Spinal cord (tissue), 9 donors: ENCODE measurements at regions not wholly inside any gene's neighbourhood (a gene's known extent, or its start where the extent isn't known, plus 50 kb on each side); places are given as distances from the start of the nearest gene placed in this dataset.
"Not testable (repeated sequence)": the region's sequence is repeated elsewhere in the genome, so short reads cannot be mapped to it uniquely, and the experiment has no call there.

ENCODE experiments used
- DNase-seq, 6 donors: peaks; one replicate each; pipeline versions ENCODE4 v3.0.0 to v3.0.0-alpha.2; 2013 to 2015; ENCODE audit warnings: low spot score in 6 of 6, low read depth in 4 of 6
- H3K27ac ChIP-seq: one replicate; pipeline ENCODE4 v1.5.1; 2013; ENCODE audit warnings: low read depth, low read length, control low read depth
- H3K27me3 ChIP-seq: one replicate; pipeline ENCODE4 v1.6.1; 2013; ENCODE audit warnings: low read length; ENCODE audit not compliant: control insufficient read depth, insufficient read depth
- H3K36me3 ChIP-seq: one replicate; pipeline ENCODE4 v1.6.1; 2013; ENCODE audit warnings: low read length; ENCODE audit not compliant: control insufficient read depth, insufficient read depth
- H3K4me1 ChIP-seq: one replicate; pipeline ENCODE4 v1.6.1; 2013; ENCODE audit warnings: low read length; ENCODE audit not compliant: control insufficient read depth, insufficient read depth
- H3K4me3 ChIP-seq: one replicate; pipeline ENCODE4 v1.5.1; 2013; ENCODE audit warnings: low read depth, low read length, control low read depth
- H3K9me3 ChIP-seq: one replicate; pipeline ENCODE4 v1.6.1; 2013; ENCODE audit warnings: low read length; ENCODE audit not compliant: control insufficient read depth, insufficient read depth
- WGBS: methylation state at CpG from one replicate; pipeline ENCODE4 v1.1.5; 2013; ENCODE audit warnings: missing lambda C conversion rate; ENCODE audit not compliant: insufficient coverage; 5-methylcytosine and 5-hydroxymethylcytosine counted together
- donor health status: healthy.

- H3K27ac ChIP-seq, H3K27me3 ChIP-seq, H3K36me3 ChIP-seq, DNase-seq, H3K4me3 ChIP-seq, H3K4me1 ChIP-seq, H3K9me3 ChIP-seq: not testable (repeated sequence)
- no CpG with 5 or more reads among the region's 5 CpGs for WGBS
These were observed 148.1 kb upstream of the CHST15 start for GRCh38 chr10:124241510-124241909.

- Histone ChIP-seq H3K27me3 (no peaks in the 10 kb centered on the region), H3K9me3 (no peaks in the 10 kb centered on the region), H3K27ac (no peak overlapping the region), H3K36me3 (no peaks in the 10 kb centered on the region), H3K4me3 (no peak overlapping the region), H3K4me1 (peaks cover 6% of the 10 kb centered on the region)
- 43% methylated on average over 16 of the region's 17 CpGs for WGBS
- DNase-seq, result no peak
These were observed 147.5 kb upstream of the CHST15 start for GRCh38 chr10:124240839-124241291.

- DNase-seq, result no peak
- H3K4me3 ChIP-seq, result no peak overlapping the region
- no peak overlapping the region for H3K27ac ChIP-seq
- no peaks in the 10 kb centered on the region for H3K36me3 ChIP-seq
- H3K27me3 ChIP-seq, result no peaks in the 10 kb centered on the region
- H3K4me1 ChIP-seq, result peaks cover 6% of the 10 kb centered on the region
- H3K9me3 ChIP-seq, result no peaks in the 10 kb centered on the region
- 88% methylated on average over 11 of the region's 13 CpGs for WGBS
These were observed 146.3 kb upstream of the CHST15 start for GRCh38 chr10:124239696-124240095.

GRCh38 chr10:124239134-124239533, 145.7 kb upstream of the CHST15 start:
- 58% methylated on average over 2 of the region's 2 CpGs for WGBS
- no peak for DNase-seq
- no peaks in the 10 kb centered on the region for H3K36me3 ChIP-seq
- no peak overlapping the region for H3K4me3 ChIP-seq
- H3K9me3 ChIP-seq, result no peaks in the 10 kb centered on the region
- no peaks in the 10 kb centered on the region for H3K27me3 ChIP-seq
- H3K4me1 ChIP-seq, result peaks cover 6% of the 10 kb centered on the region
- H3K27ac ChIP-seq, result no peak overlapping the region

- Histone ChIP-seq H3K27ac (no peak overlapping the region), H3K9me3 (no peaks in the 10 kb centered on the region), H3K27me3 (no peaks in the 10 kb centered on the region), H3K36me3 (no peaks in the 10 kb centered on the region), H3K4me3 (no peak overlapping the region), H3K4me1 (peaks cover 6% of the 10 kb centered on the region)
- WGBS, result 90% methylated on average over 8 of the region's 8 CpGs
- no peak for DNase-seq
These were observed 145.0 kb upstream of the CHST15 start for GRCh38 chr10:124238367-124238766.

GRCh38 chr10:124237282-124237961, 144.0 kb upstream of the CHST15 start:
- Histone ChIP-seq H3K4me1 (peaks cover 6% of the 10 kb centered on the region), H3K36me3 (no peaks in the 10 kb centered on the region), H3K27ac (no peak overlapping the region), H3K27me3 (peaks cover 2% of the 10 kb centered on the region), H3K9me3 (no peaks in the 10 kb centered on the region), H3K4me3 (no peak overlapping the region)
- WGBS, result no CpG with 5 or more reads among the region's 3 CpGs
- no peak for DNase-seq

- peak in 2 of 6 donors; percentile 57 to 79 for DNase-seq
- WGBS, result 41% methylated on average over 3 of the region's 7 CpGs
- no peak overlapping the region for H3K27ac ChIP-seq
- no peaks in the 10 kb centered on the region for H3K36me3 ChIP-seq
- H3K4me3 ChIP-seq, result no peak overlapping the region
- no peaks in the 10 kb centered on the region for H3K9me3 ChIP-seq
- peaks cover 2% of the 10 kb centered on the region for H3K27me3 ChIP-seq
- H3K4me1 ChIP-seq, result peaks cover 6% of the 10 kb centered on the region
These were observed 143.4 kb upstream of the CHST15 start for GRCh38 chr10:124236816-124237215.

GRCh38 chr10:124236136-124236535, 142.7 kb upstream of the CHST15 start:
- DNase-seq, result peak in 1 of 6 donors; percentile 71
- Histone ChIP-seq H3K27me3 (peaks cover 2% of the 10 kb centered on the region), H3K27ac (no peak overlapping the region), H3K36me3 (no peaks in the 10 kb centered on the region), H3K4me1 (peaks cover 6% of the 10 kb centered on the region), H3K4me3 (no peak overlapping the region), H3K9me3 (no peaks in the 10 kb centered on the region)
- WGBS, result 100% methylated on average over 2 of the region's 2 CpGs

GRCh38 chr10:124235232-124235631, 141.8 kb upstream of the CHST15 start:
- no peaks in the 10 kb centered on the region for H3K9me3 ChIP-seq
- no peak overlapping the region for H3K27ac ChIP-seq
- 97% methylated on average over 3 of the region's 5 CpGs for WGBS
- no peaks in the 10 kb centered on the region for H3K36me3 ChIP-seq
- DNase-seq, result no peak
- no peak overlapping the region for H3K4me3 ChIP-seq
- peaks cover 3% of the 10 kb centered on the region for H3K4me1 ChIP-seq
- H3K27me3 ChIP-seq, result peaks cover 2% of the 10 kb centered on the region

GRCh38 chr10:124233546-124234138, 140.2 kb upstream of the CHST15 start:
- Histone ChIP-seq H3K36me3 (no peaks in the 10 kb centered on the region), H3K27me3 (peaks cover 2% of the 10 kb centered on the region), H3K9me3 (no peaks in the 10 kb centered on the region), H3K4me1 (peaks cover 3% of the 10 kb centered on the region), H3K4me3 (no peak overlapping the region), H3K27ac (no peak overlapping the region)
- no peak for DNase-seq
- WGBS, result 89% methylated on average over 19 of the region's 19 CpGs
